HepG2 (cell line): ENCODE measurements at regions not wholly inside any gene's neighbourhood (a gene's known extent, or its start where the extent isn't known, plus 50 kb on each side); places are given as distances from the start of the nearest gene placed in this dataset.
A peak's percentile ranks its signal among the peaks of the same experiment; 100 is the strongest.

Experiments used
- ATF2 ChIP-seq: sonication (generic); formaldehyde crosslinking; IDR thresholded peaks from 2 replicates; pipeline ENCODE4 v1.4.0; 2020; ENCODE audit warnings: missing genetic modification reagents
- CAMTA2 ChIP-seq: sonication (generic); formaldehyde crosslinking; IDR thresholded peaks from 2 replicates; pipeline ENCODE4 v1.4.0; 2020; ENCODE audit warnings: mild to moderate bottlenecking, missing genetic modification reagents, borderline replicate concordance
- DNMT1 ChIP-seq: sonication (generic); formaldehyde crosslinking; IDR thresholded peaks from 2 replicates; pipeline ENCODE4 v1.5.1; 2020; ENCODE audit warnings: mild to moderate bottlenecking, missing genetic modification reagents
- FOSL2 ChIP-seq: sonication (generic); formaldehyde crosslinking; IDR thresholded peaks from 2 replicates; pipeline ENCODE4 v1.4.0; 2020; ENCODE audit warnings: missing genetic modification reagents
- NFYC ChIP-seq: IDR thresholded peaks from 2 replicates; pipeline ENCODE4 v1.6.1; 2016; ENCODE audit warnings: missing genetic modification reagents, missing compliant biosample characterization
- PRDM15 ChIP-seq: sonication (generic); formaldehyde crosslinking; IDR thresholded peaks from 2 replicates; pipeline ENCODE4 v1.4.0; 2020; ENCODE audit warnings: missing genetic modification reagents
- RERE ChIP-seq: IDR thresholded peaks from 2 replicates; pipeline ENCODE4 v1.6.1; 2016; ENCODE audit warnings: low read depth, missing genetic modification reagents, missing compliant biosample characterization
- SKIL ChIP-seq: sonication (generic); formaldehyde crosslinking; IDR thresholded peaks from 2 replicates; pipeline ENCODE4 v1.8.0; 2022; ENCODE audit warnings: missing genetic modification reagents, mild to moderate bottlenecking, moderate library complexity, borderline replicate concordance
- TFE3 ChIP-seq: IDR thresholded peaks from 2 replicates; pipeline ENCODE4 v1.6.1; 2016
- THAP11 ChIP-seq: IDR thresholded peaks from 2 replicates; pipeline ENCODE4 v1.6.1; 2016; ENCODE audit warnings: missing biosample characterization, missing genetic modification reagents
- ZNF614 ChIP-seq: IDR thresholded peaks from 2 replicates; pipeline ENCODE4 v1.6.1; 2018; ENCODE audit warnings: missing biosample characterization, missing genetic modification reagents, inconsistent platforms, borderline replicate concordance
- ZNF652 ChIP-seq: IDR thresholded peaks from 2 replicates; pipeline ENCODE4 v1.6.1; 2016; ENCODE audit warnings: low read depth, borderline replicate concordance
- ZNF766 ChIP-seq: sonication (generic); formaldehyde crosslinking; IDR thresholded peaks from 2 replicates; pipeline ENCODE4 v1.5.0; 2020; ENCODE audit warnings: missing genetic modification reagents, borderline replicate concordance

- TF ChIP-seq SKIL (CRISPR knock-in tag): peak; percentile 16; the same call in 1 of the 2 replicates
- TF ChIP-seq PRDM15: no peak
- peak; percentile 42; the same call in 1 of the 2 replicates for TF ChIP-seq RERE (CRISPR knock-in tag)
- no peak for TF ChIP-seq DNMT1
- TF ChIP-seq CAMTA2 (CRISPR knock-in tag): no peak
- peak; percentile 18; the same call in 1 of the 2 replicates for TF ChIP-seq ZNF652 (CRISPR knock-in tag)
- no peak for TF ChIP-seq NFYC (CRISPR knock-in tag)
- TF ChIP-seq TFE3 (CRISPR knock-in tag): peak; percentile 39; the same call in 1 of the 2 replicates
- peak; percentile 69; the same call in 1 of the 2 replicates for TF ChIP-seq ZNF614 (CRISPR knock-in tag)
- TF ChIP-seq FOSL2 (CRISPR knock-in tag): peak; percentile 94
- 0 out of 2 replicates have a peak, but pooled peaks have one; percentile 25 for TF ChIP-seq ATF2 (CRISPR knock-in tag)
- TF ChIP-seq THAP11 (CRISPR knock-in tag): no peak; the same call in 1 of the 2 replicates
- TF ChIP-seq ZNF766 (CRISPR knock-in tag): no peak
Measured at GRCh38 chr13:50672025-50672424, 171.5 kb downstream of the DLEU7 start (continued).
